ENCODE measurements at regions not wholly inside any gene's neighbourhood (a gene's known extent, or its start where the extent isn't known, plus 50 kb on each side); places are given as distances from the start of the nearest gene placed in this dataset.

DNA sequence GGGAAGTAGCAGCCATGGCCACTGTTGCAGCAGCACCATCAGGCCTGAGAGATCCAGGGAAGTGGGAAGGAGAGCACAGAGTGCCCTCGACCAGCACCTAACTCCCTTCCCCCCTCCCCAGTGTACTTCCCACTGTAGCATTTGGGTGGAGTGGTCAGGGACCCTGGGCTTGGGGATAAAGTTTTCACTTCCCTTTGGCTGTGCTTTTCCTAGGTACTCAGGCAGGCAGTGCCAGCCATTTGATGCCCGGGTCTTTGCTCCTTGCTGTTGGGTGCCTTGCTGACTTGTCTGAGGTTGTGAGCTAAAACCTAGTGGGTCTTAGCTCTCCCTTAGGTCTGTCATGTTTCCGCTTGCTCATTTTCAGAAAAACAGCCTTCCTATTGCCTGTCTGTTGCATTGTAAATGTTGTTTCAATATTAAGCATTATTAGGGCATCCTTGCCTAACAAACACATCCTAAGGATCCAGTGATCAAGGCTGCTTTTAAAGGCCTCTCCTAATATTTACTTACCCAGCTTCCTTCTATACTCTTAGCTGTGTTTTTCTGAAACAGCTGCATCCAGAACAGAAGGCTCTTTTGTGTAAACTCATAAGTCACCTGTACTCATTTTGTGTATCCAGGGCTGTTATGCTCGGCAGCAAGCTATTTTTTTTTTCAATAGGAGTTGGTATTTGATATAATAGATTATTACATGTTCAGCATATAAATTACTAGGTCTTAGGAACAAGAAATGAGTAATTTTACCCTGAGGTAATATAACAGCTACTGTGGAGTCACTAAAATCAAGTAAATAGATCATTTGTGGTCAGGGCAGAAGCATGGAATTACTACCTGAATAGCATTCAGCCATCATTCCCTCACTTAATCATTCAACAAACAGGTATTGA is 418.6 kb upstream of the PROX1 start:
- TF ChIP-seq EZH2 (IDR thresholded peaks at IDR 0.05; ENCODE audit: low read length): no peak
- TF ChIP-seq, protein P1, sequence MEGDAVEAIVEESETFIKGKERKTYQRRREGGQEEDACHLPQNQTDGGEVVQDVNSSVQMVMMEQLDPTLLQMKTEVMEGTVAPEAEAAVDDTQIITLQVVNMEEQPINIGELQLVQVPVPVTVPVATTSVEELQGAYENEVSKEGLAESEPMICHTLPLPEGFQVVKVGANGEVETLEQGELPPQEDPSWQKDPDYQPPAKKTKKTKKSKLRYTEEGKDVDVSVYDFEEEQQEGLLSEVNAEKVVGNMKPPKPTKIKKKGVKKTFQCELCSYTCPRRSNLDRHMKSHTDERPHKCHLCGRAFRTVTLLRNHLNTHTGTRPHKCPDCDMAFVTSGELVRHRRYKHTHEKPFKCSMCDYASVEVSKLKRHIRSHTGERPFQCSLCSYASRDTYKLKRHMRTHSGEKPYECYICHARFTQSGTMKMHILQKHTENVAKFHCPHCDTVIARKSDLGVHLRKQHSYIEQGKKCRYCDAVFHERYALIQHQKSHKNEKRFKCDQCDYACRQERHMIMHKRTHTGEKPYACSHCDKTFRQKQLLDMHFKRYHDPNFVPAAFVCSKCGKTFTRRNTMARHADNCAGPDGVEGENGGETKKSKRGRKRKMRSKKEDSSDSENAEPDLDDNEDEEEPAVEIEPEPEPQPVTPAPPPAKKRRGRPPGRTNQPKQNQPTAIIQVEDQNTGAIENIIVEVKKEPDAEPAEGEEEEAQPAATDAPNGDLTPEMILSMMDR (optimal IDR thresholded peaks at IDR 0.05 in 1 of 3, IDR thresholded peaks at IDR 0.05 in 1 of 3, conservative IDR thresholded peaks at IDR 0.05 in 1 of 3; ENCODE audit: extremely low read depth in 1 of 3, insufficient read depth in 2 of 3, low read length in 3 of 3): no peak
